GM23248 (cell line): ENCODE measurements at regions not wholly inside any gene's neighbourhood (a gene's known extent, or its start where the extent isn't known, plus 50 kb on each side); places are given as distances from the start of the nearest gene placed in this dataset.

ENCODE experiments used
- DNase-seq: peaks from one replicate; pipeline ENCODE4 v3.0.0-alpha.2; 2015
- H2AFZ ChIP-seq: fragments of 200-600 bp; sonication (generic); 2 replicates; pipeline ENCODE4 v1.6.1; 2016; ENCODE audit warnings: antibody characterized with exemption
- H3F3A ChIP-seq: fragments of 200-600 bp; sonication (generic); 2 replicates; pipeline ENCODE4 v1.6.1; 2016; ENCODE audit warnings: mild to moderate bottlenecking, antibody characterized with exemption, mixed run types; ENCODE audit not compliant: insufficient read depth
- H3K27ac ChIP-seq: fragments of 200-600 bp; sonication (generic); 2 replicates; pipeline ENCODE4 v1.5.1; 2016; ENCODE audit warnings: mild to moderate bottlenecking
- H3K27me3 ChIP-seq: fragments of 200-600 bp; sonication (generic); replicated peaks from 2 replicates; pipeline ENCODE4 v1.6.1; 2016; ENCODE audit warnings: mild to moderate bottlenecking; ENCODE audit not compliant: insufficient read depth
- H3K36me3 ChIP-seq: fragments of 200-600 bp; sonication (generic); 2 replicates; pipeline ENCODE4 v1.6.1; 2016; ENCODE audit warnings: low read depth, mild to moderate bottlenecking
- H3K4me1 ChIP-seq: fragments of 200-600 bp; sonication (generic); 2 replicates; pipeline ENCODE4 v1.6.1; 2016; ENCODE audit warnings: mild to moderate bottlenecking; ENCODE audit not compliant: insufficient read depth
- H3K4me2 ChIP-seq: fragments of 200-600 bp; sonication (generic); one replicate; pipeline ENCODE4 v1.6.1; 2016; ENCODE audit warnings: mild to moderate bottlenecking; ENCODE audit not compliant: unreplicated experiment
- H3K4me3 ChIP-seq: fragments of 200-600 bp; sonication (generic); 2 replicates; pipeline ENCODE4 v1.5.1; 2016; ENCODE audit warnings: mild to moderate bottlenecking
- H3K79me2 ChIP-seq: fragments of 200-600 bp; sonication (generic); 2 replicates; pipeline ENCODE4 v1.6.1; 2016; ENCODE audit warnings: mild to moderate bottlenecking; ENCODE audit not compliant: insufficient read depth
- H3K9ac ChIP-seq: fragments of 200-600 bp; sonication (generic); 2 replicates; pipeline ENCODE4 v1.6.1; 2016; ENCODE audit warnings: mild to moderate bottlenecking
- H3K9me2 ChIP-seq: fragments of 200-600 bp; sonication (generic); 2 replicates; pipeline ENCODE4 v1.6.1; 2016; ENCODE audit warnings: mixed run types, mild to moderate bottlenecking, moderate library complexity; ENCODE audit not compliant: insufficient read depth
- H3K9me3 ChIP-seq: fragments of 200-600 bp; sonication (generic); one replicate; pipeline ENCODE4 v1.6.1; 2017; ENCODE audit warnings: low read depth
- H4K20me1 ChIP-seq: fragments of 200-600 bp; sonication (generic); 2 replicates; pipeline ENCODE4 v1.6.0; 2016; ENCODE audit not compliant: insufficient read depth
- EZH2 ChIP-seq: fragments of 200-600 bp; sonication (generic); IDR thresholded peaks from 2 replicates; pipeline ENCODE4 v1.6.1; 2018; ENCODE audit warnings: antibody characterized with exemption, mild to moderate bottlenecking; ENCODE audit not compliant: insufficient read depth, poor library complexity, severe bottlenecking
- EZH2phosphoT487 ChIP-seq: fragments of 200-600 bp; sonication (generic); IDR thresholded peaks from 2 replicates; pipeline ENCODE4 v1.6.1; 2018; ENCODE audit warnings: antibody characterized with exemption, moderate library complexity, mild to moderate bottlenecking, low read depth; ENCODE audit not compliant: insufficient read depth
- WGBS, 2 experiments: methylation state at CpG; one replicate each; pipeline ENCODE4 v1.1.6; 2015 to 2017; ENCODE audit warnings: low lambda C conversion rate in 2 of 2, low coverage in 1 of 2; ENCODE audit errors: missing lambda C conversion rate in 2 of 2; 5-methylcytosine and 5-hydroxymethylcytosine counted together
- in situ Hi-C: fragments of 300-500 bp; cut with MboI; formaldehyde crosslinking; loops from 2 replicates; pipeline ENCODE4 v1.15.0; 2020

GRCh38 chr6:50128420-50129005 lies 78.8 kb upstream of the DEFB112 start:
- 1 to 2% methylated on average over 2 of the region's 2 CpGs for WGBS, 2 experiments
- H3F3A ChIP-seq: no peaks in the 10 kb centered on the region
- H3K79me2 ChIP-seq: no peaks in the 10 kb centered on the region
- H3K9ac ChIP-seq: no peak overlapping the region
- TF ChIP-seq EZH2phosphoT487: no peak
- TF ChIP-seq EZH2: no peak
- H4K20me1 ChIP-seq: no peaks in the 10 kb centered on the region
- H3K9me2 ChIP-seq: no peaks in the 10 kb centered on the region
- DNase-seq: peak; percentile 50
- H3K9me3 ChIP-seq: no peaks in the 10 kb centered on the region
- H3K4me3 ChIP-seq: no peak overlapping the region
- no peaks in the 10 kb centered on the region for H3K27me3 ChIP-seq
- H3K4me1 ChIP-seq: no peaks in the 10 kb centered on the region
- in situ Hi-C loops: loop anchor here (10.0 kb wide), 1 partner anchor 466 kb away; no protein-coding TSS in a partner anchor
- no peaks in the 10 kb centered on the region for H3K36me3 ChIP-seq
- H3K27ac ChIP-seq: no peak overlapping the region
- H2AFZ ChIP-seq: no peak overlapping the region
- H3K4me2 ChIP-seq: no peak overlapping the region

- Histone ChIP-seq H2AFZ (no peak overlapping the region), H3K9ac (no peak overlapping the region), H3K79me2 (no peaks in the 10 kb centered on the region), H4K20me1 (no peaks in the 10 kb centered on the region), H3K4me3 (no peak overlapping the region), H3K27ac (no peak overlapping the region), H3F3A (no peaks in the 10 kb centered on the region), H3K27me3 (no peaks in the 10 kb centered on the region), H3K9me2 (no peaks in the 10 kb centered on the region), H3K36me3 (no peaks in the 10 kb centered on the region), H3K4me1 (no peaks in the 10 kb centered on the region), H3K9me3 (no peaks in the 10 kb centered on the region), H3K4me2 (no peak overlapping the region)
- 14 to 17% methylated on average over 1 of the region's 1 CpG for WGBS, 2 experiments
- in situ Hi-C loops: no loop called here
- no peak for DNase-seq
- no peak for TF ChIP-seq EZH2
- no peak for TF ChIP-seq EZH2phosphoT487
Measured at GRCh38 chr6:50135968-50136367, 86.2 kb upstream of the DEFB112 start.

GRCh38 chr6:50141100-50141499 lies 91.4 kb upstream of the DEFB112 start:
- Histone ChIP-seq H3F3A (no peaks in the 10 kb centered on the region), H3K27me3 (no peaks in the 10 kb centered on the region), H4K20me1 (no peaks in the 10 kb centered on the region), H3K9me3 (no peaks in the 10 kb centered on the region), H3K27ac (no peak overlapping the region), H3K4me1 (no peaks in the 10 kb centered on the region), H3K9me2 (no peaks in the 10 kb centered on the region), H3K36me3 (no peaks in the 10 kb centered on the region), H3K79me2 (no peaks in the 10 kb centered on the region), H3K4me3 (no peak overlapping the region), H2AFZ (no peak overlapping the region), H3K4me2 (no peak overlapping the region), H3K9ac (no peak overlapping the region)
- no peak for DNase-seq
- TF ChIP-seq EZH2phosphoT487: no peak
- TF ChIP-seq EZH2: no peak
- in situ Hi-C loops: no loop called here

- H4K20me1 ChIP-seq: no peaks in the 10 kb centered on the region
- H3F3A ChIP-seq: no peaks in the 10 kb centered on the region
- no peaks in the 10 kb centered on the region for H3K27me3 ChIP-seq
- H3K36me3 ChIP-seq: no peaks in the 10 kb centered on the region
- 8 to 23% methylated on average over 2 of the region's 2 CpGs for WGBS, 2 experiments
- no peak overlapping the region for H3K4me2 ChIP-seq
- no peaks in the 10 kb centered on the region for H3K79me2 ChIP-seq
- no peak for DNase-seq
- TF ChIP-seq EZH2 (no peak), EZH2phosphoT487 (no peak)
- no peaks in the 10 kb centered on the region for H3K9me3 ChIP-seq
- no peaks in the 10 kb centered on the region for H3K4me1 ChIP-seq
- no peaks in the 10 kb centered on the region for H3K9me2 ChIP-seq
- no peak overlapping the region for H3K4me3 ChIP-seq
- in situ Hi-C loops: no loop called here
- no peak overlapping the region for H3K27ac ChIP-seq
- no peak overlapping the region for H3K9ac ChIP-seq
- H2AFZ ChIP-seq: no peak overlapping the region
Measured at GRCh38 chr6:50143011-50143719, 93.4 kb upstream of the DEFB112 start.
